HG02943 (cell line): ENCODE measurements at regions not wholly inside any gene's neighbourhood (a gene's known extent, or its start where the extent isn't known, plus 50 kb on each side); places are given as distances from the start of the nearest gene placed in this dataset.
"Not testable (repeated sequence)": the region's sequence is repeated elsewhere in the genome, so short reads cannot be mapped to it uniquely, and the experiment has no call there.

Source experiments
- ATAC-seq: cut with Tn5 transposase; IDR thresholded peaks from one replicate; pipeline ENCODE4 v1.9.1; 2021; ENCODE audit warnings: mild to moderate bottlenecking, low read depth, moderate library complexity; ENCODE audit not compliant: unreplicated experiment

GRCh38 chr12:74401966-74402365 lies 135.7 kb upstream of the ATXN7L3B start:
- no peak for ATAC-seq

- not testable (repeated sequence) for ATAC-seq
Measured at GRCh38 chr12:74403221-74403470, 134.5 kb upstream of the ATXN7L3B start.

GRCh38 chr12:74408601-74409166 lies 129.0 kb upstream of the ATXN7L3B start:
- no peak for ATAC-seq

- ATAC-seq = no peak
Measured at GRCh38 chr12:74412606-74413230, 124.9 kb upstream of the ATXN7L3B start.

- peak; percentile 58 for ATAC-seq
Measured at GRCh38 chr12:74415633-74416032, 122.0 kb upstream of the ATXN7L3B start.

GRCh38 chr12:74418573-74418972 lies 119.1 kb upstream of the ATXN7L3B start:
- no peak for ATAC-seq

- no peak for ATAC-seq
Measured at GRCh38 chr12:74424778-74425177, 112.9 kb upstream of the ATXN7L3B start.

- no peak for ATAC-seq
Measured at GRCh38 chr12:74426091-74426490, 111.5 kb upstream of the ATXN7L3B start.

- no peak for ATAC-seq
Measured at GRCh38 chr12:74429535-74429934, 108.1 kb upstream of the ATXN7L3B start.

- no peak for ATAC-seq
Measured at GRCh38 chr12:74431801-74432200, 105.8 kb upstream of the ATXN7L3B start.

GRCh38 chr12:74440469-74440868 lies 97.2 kb upstream of the ATXN7L3B start:
- no peak for ATAC-seq

- ATAC-seq = no peak
Measured at GRCh38 chr12:74441872-74442271, 95.8 kb upstream of the ATXN7L3B start.

- no peak for ATAC-seq
Measured at GRCh38 chr12:74446466-74446865, 91.2 kb upstream of the ATXN7L3B start.

GRCh38 chr12:74449872-74450271 lies 87.8 kb upstream of the ATXN7L3B start:
- ATAC-seq = no peak

GRCh38 chr12:74454109-74454508 lies 83.5 kb upstream of the ATXN7L3B start:
- ATAC-seq = no peak

- ATAC-seq = no peak
Measured at GRCh38 chr12:74455429-74455828, 82.2 kb upstream of the ATXN7L3B start.

GRCh38 chr12:74456431-74456830 lies 81.2 kb upstream of the ATXN7L3B start:
- no peak for ATAC-seq

GRCh38 chr12:74468401-74468800 lies 69.2 kb upstream of the ATXN7L3B start:
- ATAC-seq = no peak

GRCh38 chr12:74476234-74476633 lies 61.4 kb upstream of the ATXN7L3B start:
- no peak for ATAC-seq

GRCh38 chr12:74481078-74481477 lies 56.6 kb upstream of the ATXN7L3B start:
- ATAC-seq = no peak

GRCh38 chr12:74482115-74482514 lies 55.5 kb upstream of the ATXN7L3B start:
- no peak for ATAC-seq

GRCh38 chr12:74483057-74483456 lies 54.6 kb upstream of the ATXN7L3B start:
- no peak for ATAC-seq
